Neuronal stem cell (in vitro differentiated cells): ENCODE measurements at regions not wholly inside any gene's neighbourhood (a gene's known extent, or its start where the extent isn't known, plus 50 kb on each side); places are given as distances from the start of the nearest gene placed in this dataset.

Source experiments
- DNase-seq: peaks from one replicate; pipeline ENCODE4 v3.0.0-alpha.2; 2013; ENCODE audit warnings: low spot score
- H2AFZ ChIP-seq: one replicate; pipeline ENCODE4 v1.6.1; 2013; ENCODE audit warnings: mild to moderate bottlenecking, low read length, inconsistent platforms
- H2AK5ac ChIP-seq: 2 replicates; pipeline ENCODE4 v1.6.1; 2013; ENCODE audit warnings: low read depth, mild to moderate bottlenecking, inconsistent platforms, low read length, moderate library complexity, mixed read lengths
- H2BK120ac ChIP-seq: 2 replicates; pipeline ENCODE4 v1.6.1; 2013; ENCODE audit warnings: low read depth, mild to moderate bottlenecking, inconsistent platforms, low read length, moderate library complexity, mixed read lengths
- H2BK12ac ChIP-seq: one replicate; pipeline ENCODE4 v1.6.1; 2013; ENCODE audit warnings: low read length, inconsistent platforms
- H2BK15ac ChIP-seq: 2 replicates; pipeline ENCODE4 v1.6.1; 2013; ENCODE audit warnings: mild to moderate bottlenecking, low read length, inconsistent platforms, mixed read lengths
- H2BK5ac ChIP-seq: one replicate; pipeline ENCODE4 v1.6.1; 2013; ENCODE audit warnings: inconsistent platforms, mild to moderate bottlenecking, low read length, moderate library complexity
- H3K14ac ChIP-seq: one replicate; pipeline ENCODE4 v1.6.1; 2013; ENCODE audit warnings: low read length, inconsistent platforms
- H3K18ac ChIP-seq: 2 replicates; pipeline ENCODE4 v1.6.1; 2013; ENCODE audit warnings: low read length, inconsistent platforms
- H3K23ac ChIP-seq: 2 replicates; pipeline ENCODE4 v1.6.1; 2013; ENCODE audit warnings: low read depth, mild to moderate bottlenecking, mixed read lengths, low read length, inconsistent platforms; ENCODE audit not compliant: poor library complexity
- H3K27ac ChIP-seq: replicated peaks from 3 replicates; pipeline ENCODE4 v1.5.1; 2013; ENCODE audit warnings: low read length, inconsistent platforms
- H3K27me3 ChIP-seq, 3 experiments: 2 replicates each; pipeline ENCODE4 v1.6.1; 2013; ENCODE audit warnings: low read length in 3 of 3, mild to moderate bottlenecking in 2 of 3, inconsistent platforms in 1 of 3, low read depth in 1 of 3, mixed read lengths in 1 of 3, moderate library complexity in 1 of 3; ENCODE audit not compliant: control insufficient read depth in 3 of 3, insufficient read depth in 3 of 3
- H3K36me3 ChIP-seq, 2 donors: replicated peaks in 1 of 2; 2 replicates each; pipeline ENCODE4 v1.6.1; 2013; ENCODE audit warnings: low read length in 2 of 2; ENCODE audit not compliant: control insufficient read depth in 2 of 2, insufficient read depth in 2 of 2
- H3K4ac ChIP-seq: 2 replicates; pipeline ENCODE4 v1.6.1; 2013; ENCODE audit warnings: inconsistent platforms, mild to moderate bottlenecking, low read length, moderate library complexity
- H3K4me1 ChIP-seq, 2 donors: 1 replicate in 1 of 2; 2 replicates in 1 of 2; pipeline ENCODE4 v1.6.1; 2013; ENCODE audit warnings: low read length in 2 of 2, low read depth in 1 of 2; ENCODE audit not compliant: control insufficient read depth in 2 of 2, insufficient read depth in 1 of 2
- H3K4me2 ChIP-seq: one replicate; pipeline ENCODE4 v1.6.1; 2013; ENCODE audit warnings: mild to moderate bottlenecking, low read length, inconsistent platforms; ENCODE audit not compliant: insufficient read depth, poor library complexity, severe bottlenecking
- H3K4me3 ChIP-seq, 2 donors: 2 replicates each; pipeline ENCODE4 v1.5.1; 2013; ENCODE audit warnings: low read length in 2 of 2, mild to moderate bottlenecking in 2 of 2, inconsistent platforms in 1 of 2, moderate library complexity in 1 of 2
- H3K79me1 ChIP-seq: one replicate; pipeline ENCODE4 v1.6.1; 2013; ENCODE audit warnings: low read depth, mild to moderate bottlenecking, inconsistent platforms, low read length, moderate library complexity
- H3K9ac ChIP-seq: one replicate; pipeline ENCODE4 v1.6.1; 2013; ENCODE audit warnings: mild to moderate bottlenecking, low read depth, low read length, inconsistent platforms; ENCODE audit not compliant: poor library complexity
- H3K9me3 ChIP-seq, 2 donors: replicated peaks in 1 of 2; 2 replicates each; pipeline versions ENCODE3 to v1.6.1; 2013; ENCODE audit warnings: low read length in 2 of 2, mild to moderate bottlenecking in 2 of 2, inconsistent platforms in 1 of 2, low read depth in 1 of 2, mixed read lengths in 1 of 2, moderate library complexity in 1 of 2; ENCODE audit not compliant: control insufficient read depth in 2 of 2, insufficient read depth in 1 of 2
- H4K8ac ChIP-seq: one replicate; pipeline ENCODE4 v1.6.1; 2013; ENCODE audit warnings: low read depth, mild to moderate bottlenecking, inconsistent platforms, low read length, moderate library complexity
- H4K91ac ChIP-seq: one replicate; pipeline ENCODE4 v1.6.1; 2013; ENCODE audit warnings: low read length, low read depth, mild to moderate bottlenecking, inconsistent platforms; ENCODE audit not compliant: poor library complexity
- WGBS, 2 donors: extraction: QIAGEN DNeasy Blood & Tissue Kit; methylation state at CpG; one replicate each; pipeline ENCODE4 v1.1.7; 2013; ENCODE audit warnings: missing lambda C conversion rate in 2 of 2, mixed read lengths in 1 of 2; ENCODE audit not compliant: insufficient read length in 2 of 2, insufficient replicate concordance in 1 of 2; ENCODE audit errors: extremely low coverage in 2 of 2; 5-methylcytosine and 5-hydroxymethylcytosine counted together

DNA sequence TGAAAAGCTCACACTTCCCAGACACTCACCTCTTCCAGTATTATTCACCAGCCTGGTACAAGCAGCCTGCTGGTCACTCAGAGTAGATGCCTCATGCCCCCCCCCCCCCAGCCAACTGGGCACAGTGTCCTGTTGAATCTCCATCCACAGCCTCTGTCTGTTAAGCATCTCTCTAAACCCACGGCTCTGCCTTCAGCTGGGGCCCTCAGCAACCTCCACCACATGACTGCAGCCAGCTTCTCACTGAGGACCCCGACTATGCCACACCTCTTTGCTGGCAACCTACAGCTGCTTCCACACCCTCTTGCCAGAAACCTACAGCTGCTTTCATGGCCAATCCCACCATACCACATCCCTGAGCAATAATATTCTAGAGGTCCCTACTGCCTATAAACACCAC, 113.1 kb downstream of the RHOU start:
- no peak overlapping the region for H3K9ac ChIP-seq
- no peak overlapping the region for H3K23ac ChIP-seq
- peak overlapping the region; percentile 87 for H2BK5ac ChIP-seq
- peaks cover 0 to 2% of the 10 kb centered on the region in 2 donors for H3K9me3 ChIP-seq
- H2BK15ac ChIP-seq, result no peak overlapping the region
- peaks cover 1 to 9% of the 10 kb centered on the region in 2 donors for H3K4me1 ChIP-seq
- no peak overlapping the region for H3K4ac ChIP-seq
- no peak overlapping the region for H4K8ac ChIP-seq
- H3K18ac ChIP-seq, result peak overlapping the region; percentile 77
- H2BK12ac ChIP-seq, result no peak overlapping the region
- no peak overlapping the region for H3K4me2 ChIP-seq
- H3K14ac ChIP-seq, result no peak overlapping the region
- WGBS, 2 donors, result no CpG with 5 or more reads among the region's 2 CpGs
- no peak overlapping the region for H2BK120ac ChIP-seq
- H2AK5ac ChIP-seq, result no peak overlapping the region
- no peaks in the 10 kb centered on the region for H3K36me3 ChIP-seq
- H4K91ac ChIP-seq, result no peak overlapping the region
- H3K27me3 ChIP-seq, result no peaks in the 10 kb centered on the region
- peaks cover 2% of the 10 kb centered on the region for H3K79me1 ChIP-seq
- no peak overlapping the region for H3K27ac ChIP-seq
- H2AFZ ChIP-seq, result no peak overlapping the region
- H3K4me3 ChIP-seq, result no peak overlapping the region
- no peak for DNase-seq

DNA sequence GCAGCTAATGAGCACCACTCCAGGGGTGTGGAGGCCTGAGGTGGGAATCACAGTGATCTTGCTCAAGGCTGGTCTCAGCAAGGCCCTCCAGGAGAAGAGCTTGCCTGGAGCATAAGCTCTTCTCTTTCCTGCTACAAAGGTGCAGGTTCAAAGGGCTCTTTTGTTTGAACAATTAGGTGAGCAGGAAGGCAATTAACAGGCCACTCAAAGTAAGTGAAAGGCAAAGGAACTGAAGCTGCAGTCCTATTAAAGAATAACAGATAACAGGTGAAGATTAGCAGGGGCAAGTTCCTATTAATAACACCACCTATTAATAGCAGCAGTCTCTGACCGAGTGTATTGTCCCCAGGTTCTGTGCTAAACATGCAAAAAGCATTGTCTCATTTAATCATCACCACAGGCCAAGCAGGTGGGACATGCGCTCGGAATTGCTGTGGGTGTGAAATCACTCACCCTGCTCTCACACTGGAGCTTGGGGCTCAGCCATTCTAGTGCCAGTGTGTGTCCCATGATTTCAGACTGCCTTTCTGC, 113.8 kb downstream of the RHOU start:
- peaks cover 1 to 9% of the 10 kb centered on the region in 2 donors for H3K4me1 ChIP-seq
- WGBS, 2 donors, result no CpG with 5 or more reads among the region's 3 CpGs
- H3K27ac ChIP-seq, result no peak overlapping the region
- no peak overlapping the region for H3K4ac ChIP-seq
- H2BK120ac ChIP-seq, result no peak overlapping the region
- no peaks in the 10 kb centered on the region for H3K36me3 ChIP-seq
- no peak for DNase-seq
- H2AFZ ChIP-seq, result no peak overlapping the region
- H3K23ac ChIP-seq, result no peak overlapping the region
- H3K79me1 ChIP-seq, result peaks cover 2% of the 10 kb centered on the region
- H2AK5ac ChIP-seq, result no peak overlapping the region
- no peak overlapping the region for H4K91ac ChIP-seq
- no peaks in the 10 kb centered on the region for H3K27me3 ChIP-seq
- no peak overlapping the region for H2BK15ac ChIP-seq
- H3K4me3 ChIP-seq, result no peak overlapping the region
- H2BK12ac ChIP-seq, result no peak overlapping the region
- H3K18ac ChIP-seq, result no peak overlapping the region
- H3K9me3 ChIP-seq, result peaks cover 0 to 2% of the 10 kb centered on the region in 2 donors
- H3K9ac ChIP-seq, result no peak overlapping the region
- no peak overlapping the region for H3K4me2 ChIP-seq
- no peak overlapping the region for H2BK5ac ChIP-seq
- H4K8ac ChIP-seq, result no peak overlapping the region
- no peak overlapping the region for H3K14ac ChIP-seq

DNA sequence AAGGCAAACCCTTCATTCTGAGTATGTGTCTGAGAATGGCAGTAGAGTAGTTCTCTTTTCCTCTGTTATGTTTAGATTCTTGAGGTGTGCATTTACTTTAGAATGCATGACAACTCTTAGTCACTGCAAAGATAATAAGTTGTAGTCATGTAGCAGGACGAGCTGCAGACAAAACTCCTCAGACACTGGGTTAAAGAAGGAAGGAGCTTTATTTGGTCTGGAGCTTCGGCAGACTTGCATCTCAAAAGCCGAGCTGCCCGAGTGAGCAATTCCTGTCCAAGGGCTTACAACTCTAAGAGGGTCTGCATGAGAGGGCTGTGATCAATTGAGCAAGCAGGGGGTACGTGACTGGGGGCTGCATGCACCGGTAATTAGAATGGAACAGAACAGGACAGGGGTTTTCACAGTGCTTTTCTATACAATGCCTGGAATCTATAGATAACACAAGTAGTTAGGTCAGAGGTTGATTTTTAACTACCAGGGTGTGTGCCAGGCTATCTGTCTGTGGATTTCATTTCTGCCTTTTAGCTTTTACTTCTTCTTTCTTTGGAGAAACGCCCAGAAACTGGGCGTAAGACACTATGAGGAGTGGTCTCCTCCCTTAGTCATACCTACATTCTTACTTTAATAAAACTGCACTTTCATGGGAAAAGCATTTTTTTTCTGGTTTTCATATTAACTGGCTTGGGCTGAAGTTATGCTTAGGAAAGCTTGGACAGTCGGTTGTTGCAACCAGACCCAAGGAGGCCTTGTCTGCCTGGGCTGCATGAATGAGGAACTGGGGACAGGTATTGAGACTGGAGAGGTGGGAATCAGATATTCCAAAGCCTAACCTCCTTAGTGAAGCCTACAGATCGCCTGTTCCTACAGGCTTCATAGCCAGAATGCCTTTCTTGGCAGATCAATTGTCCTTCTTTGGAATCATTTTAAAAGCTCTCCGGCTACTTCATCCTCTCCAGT, 115.1 kb downstream of the RHOU start:
- Histone ChIP-seq H3K79me1 (peaks cover 2% of the 10 kb centered on the region), H2BK5ac (no peak overlapping the region), H3K9ac (no peak overlapping the region), H3K4me1 (peaks cover 1 to 9% of the 10 kb centered on the region in 2 donors), H3K23ac (no peak overlapping the region), H2AK5ac (no peak overlapping the region), H4K8ac (no peak overlapping the region), H3K18ac (no peak overlapping the region), H2BK120ac (no peak overlapping the region), H3K4me2 (no peak overlapping the region), H2AFZ (no peak overlapping the region), H3K36me3 (no peaks in the 10 kb centered on the region), H4K91ac (no peak overlapping the region), H3K14ac (no peak overlapping the region), H3K27ac (no peak overlapping the region), H3K9me3 (peaks cover 2 to 5% of the 10 kb centered on the region in 2 donors), H2BK12ac (no peak overlapping the region), H3K4me3 (no peak overlapping the region), H3K4ac (no peak overlapping the region), H2BK15ac (no peak overlapping the region), H3K27me3 (no peaks in the 10 kb centered on the region)
- no peak for DNase-seq
- no CpG with 5 or more reads among the region's 11 CpGs for WGBS, 2 donors

DNA sequence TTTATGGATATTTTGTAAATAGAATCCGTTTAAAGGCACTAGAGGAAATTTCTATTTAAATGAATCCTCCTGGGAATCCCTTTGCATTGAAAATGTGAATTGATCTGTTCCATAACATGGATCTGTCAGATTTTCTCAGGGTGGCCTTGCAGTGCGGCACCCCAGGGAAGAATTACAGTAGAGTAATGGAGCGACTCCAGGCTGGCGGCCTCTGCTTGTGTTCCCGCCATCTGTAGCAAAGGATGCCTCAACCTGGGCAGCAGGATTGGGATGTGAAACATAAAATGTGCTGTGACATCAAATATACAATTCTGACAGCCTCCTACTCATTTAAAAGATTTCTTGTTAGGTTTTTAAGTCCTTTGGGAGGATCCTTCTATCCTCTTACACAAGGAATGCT, 115.9 kb downstream of the RHOU start:
- H2BK5ac ChIP-seq, result no peak overlapping the region
- WGBS, 2 donors, result no CpG with 5 or more reads among the region's 5 CpGs
- no peak overlapping the region for H3K27ac ChIP-seq

More for the DNA sequence above, 115.9 kb downstream of the RHOU start:
- no peak overlapping the region for H3K18ac ChIP-seq
- H3K4me3 ChIP-seq, result no peak overlapping the region
- no peak overlapping the region for H2BK120ac ChIP-seq
- H3K4me1 ChIP-seq, result peaks cover 1 to 9% of the 10 kb centered on the region in 2 donors
- H4K8ac ChIP-seq, result no peak overlapping the region
- no peaks in the 10 kb centered on the region for H3K36me3 ChIP-seq
- H3K9ac ChIP-seq, result no peak overlapping the region
- peaks cover 2 to 5% of the 10 kb centered on the region in 2 donors for H3K9me3 ChIP-seq
- no peaks in the 10 kb centered on the region for H3K27me3 ChIP-seq
- peaks cover 2% of the 10 kb centered on the region for H3K79me1 ChIP-seq
- no peak overlapping the region for H2AFZ ChIP-seq
- no peak overlapping the region for H3K23ac ChIP-seq
- H2BK12ac ChIP-seq, result no peak overlapping the region
- no peak overlapping the region for H3K14ac ChIP-seq
- no peak overlapping the region for H3K4ac ChIP-seq
- H2AK5ac ChIP-seq, result no peak overlapping the region
- no peak overlapping the region for H3K4me2 ChIP-seq
- H4K91ac ChIP-seq, result no peak overlapping the region
- DNase-seq, result no peak
- no peak overlapping the region for H2BK15ac ChIP-seq
